ENCODE measurements at regions not wholly inside any gene's neighbourhood (a gene's known extent, or its start where the extent isn't known, plus 50 kb on each side); places are given as distances from the start of the nearest gene placed in this dataset.

GRCh38 chr11:70734379-70734778, 336.1 kb downstream of the CTTN start:
- no peak overlapping the region for H3K4me3 ChIP-seq (ENCODE audit: low read depth, low read length)
- DNase-seq (ENCODE audit: low read depth), result no peak
- TF ChIP-seq CTCF (IDR thresholded peaks at IDR 0.05; ENCODE audit: insufficient read depth, low read depth, low read length, missing control alignments), result no peak

DNA sequence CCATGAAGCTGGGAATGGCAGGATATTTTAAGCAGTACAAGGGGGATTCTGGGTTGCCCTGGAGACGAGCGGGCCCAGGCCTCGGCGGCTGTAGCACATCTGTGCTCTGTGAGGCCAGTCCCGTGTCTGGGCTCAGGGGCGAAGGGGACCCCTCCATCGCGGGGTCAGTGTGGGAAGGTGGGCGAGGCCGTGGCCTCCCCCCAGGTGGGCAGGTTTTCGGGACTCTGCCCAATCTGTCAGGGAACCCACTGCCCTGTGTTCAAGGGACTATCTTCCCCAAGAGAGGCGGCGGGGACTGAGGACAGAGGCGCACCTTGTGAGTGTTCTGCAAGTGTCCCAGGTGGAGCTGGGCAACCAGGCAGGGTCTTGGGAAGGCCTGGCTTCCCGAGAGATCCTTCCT, 336.6 kb downstream of the CTTN start:
- DNase-seq (ENCODE audit: low read depth), result no peak
- TF ChIP-seq CTCF (IDR thresholded peaks at IDR 0.05; ENCODE audit: insufficient read depth, low read depth, low read length, missing control alignments), result no peak
- no peak overlapping the region for H3K4me3 ChIP-seq (ENCODE audit: low read depth, low read length)

- no peak for TF ChIP-seq CTCF (IDR thresholded peaks at IDR 0.05; ENCODE audit: insufficient read depth, low read depth, low read length, missing control alignments)
- H3K4me3 ChIP-seq (ENCODE audit: low read depth, low read length), result no peak overlapping the region
- DNase-seq (ENCODE audit: low read depth), result no peak
Observed at GRCh38 chr11:70735976-70736375, 337.6 kb downstream of the CTTN start.

- TF ChIP-seq CTCF (IDR thresholded peaks at IDR 0.05; ENCODE audit: insufficient read depth, low read depth, low read length, missing control alignments), result no peak
- no peak for DNase-seq (ENCODE audit: low read depth)
- H3K4me3 ChIP-seq (ENCODE audit: low read depth, low read length), result no peak overlapping the region
Observed at GRCh38 chr11:70736461-70736860, 338.1 kb downstream of the CTTN start.

DNA sequence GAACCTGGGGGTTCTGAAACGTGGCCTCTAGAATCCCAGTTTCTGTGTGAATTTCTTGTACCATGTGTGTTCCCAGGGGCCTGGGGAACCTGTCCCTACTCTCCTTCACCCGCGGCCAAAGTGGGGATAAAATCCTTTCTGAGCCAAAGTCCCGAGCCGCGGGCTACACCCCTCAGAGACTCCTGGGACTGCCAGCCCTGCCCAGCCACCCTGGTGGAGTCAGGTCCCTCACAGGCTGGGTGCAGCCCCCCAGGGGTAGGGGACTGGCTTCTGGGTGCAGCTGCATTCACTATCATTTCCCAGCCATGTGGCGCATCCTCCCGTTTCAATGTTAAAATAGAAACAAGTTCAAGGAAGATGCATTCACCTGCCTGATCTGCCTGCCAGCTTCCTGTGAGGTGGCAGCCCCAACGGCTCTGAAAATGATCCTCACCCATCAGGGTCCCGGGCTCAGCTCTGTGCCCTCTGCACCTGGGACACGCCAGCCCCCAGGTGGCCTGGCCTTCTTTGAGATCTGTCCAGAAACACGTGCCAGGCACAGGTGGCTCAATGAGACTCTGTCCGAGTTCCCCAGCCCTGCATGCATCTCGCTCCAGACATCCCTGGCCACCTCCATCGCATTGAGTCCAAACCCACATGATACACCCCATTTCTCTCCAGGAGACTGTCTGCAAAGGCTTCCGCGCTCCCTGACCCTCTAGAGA, 338.8 kb downstream of the CTTN start:
- DNase-seq (ENCODE audit: low read depth), result no peak
- no peak for TF ChIP-seq CTCF (IDR thresholded peaks at IDR 0.05; ENCODE audit: insufficient read depth, low read depth, low read length, missing control alignments)
- H3K4me3 ChIP-seq (ENCODE audit: low read depth, low read length), result no peak overlapping the region

DNA sequence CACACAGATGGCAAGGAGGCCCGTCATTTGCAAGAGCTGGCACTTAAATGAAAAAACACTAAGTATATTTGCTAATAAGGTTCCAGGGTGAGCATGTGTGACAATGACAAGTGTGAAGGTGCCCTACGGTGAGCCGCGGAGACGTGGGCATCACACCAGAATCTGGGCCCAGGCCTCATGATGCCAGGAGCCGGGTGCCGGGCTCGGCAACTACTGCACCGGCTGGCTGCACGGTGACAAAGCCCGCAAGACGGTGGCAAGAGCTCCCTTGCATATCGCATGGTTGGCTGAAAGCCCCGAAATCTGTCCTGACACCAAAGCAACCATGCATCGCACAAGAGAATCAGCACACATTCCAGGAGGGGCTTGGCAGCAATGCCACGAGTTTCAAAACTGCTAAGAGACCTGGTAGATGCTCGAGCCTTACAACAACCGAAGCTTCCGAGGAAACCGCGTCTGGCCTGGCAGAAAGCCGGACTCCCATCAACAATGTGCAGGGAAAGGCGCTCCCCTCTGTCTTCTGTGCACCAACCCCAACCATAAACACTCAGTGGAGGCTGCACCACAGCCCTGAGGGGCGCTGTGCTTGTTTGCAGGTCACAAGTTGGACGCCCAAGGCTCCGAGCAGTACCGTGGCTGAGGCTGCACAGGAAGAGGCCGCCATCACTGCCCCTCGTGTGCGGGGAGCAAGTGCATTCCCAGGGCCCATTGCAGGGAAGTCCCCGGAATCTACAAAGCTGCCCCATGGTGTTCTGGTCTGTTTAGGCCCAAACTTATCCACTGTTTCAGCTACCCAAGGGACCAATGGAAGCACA, 339.7 kb downstream of the CTTN start:
- DNase-seq (ENCODE audit: low read depth), result no peak
- no peak overlapping the region for H3K4me3 ChIP-seq (ENCODE audit: low read depth, low read length)
- no peak for TF ChIP-seq CTCF (IDR thresholded peaks at IDR 0.05; ENCODE audit: insufficient read depth, low read depth, low read length, missing control alignments)

All from GM12865 (cell line).